ENCODE measurements at regions not wholly inside any gene's neighbourhood (a gene's known extent, or its start where the extent isn't known, plus 50 kb on each side); places are given as distances from the start of the nearest gene placed in this dataset.

GRCh38 chr10:20446561-20447193 is 450.4 kb downstream of the NEBL start:
- TF ChIP-seq, protein P1, sequence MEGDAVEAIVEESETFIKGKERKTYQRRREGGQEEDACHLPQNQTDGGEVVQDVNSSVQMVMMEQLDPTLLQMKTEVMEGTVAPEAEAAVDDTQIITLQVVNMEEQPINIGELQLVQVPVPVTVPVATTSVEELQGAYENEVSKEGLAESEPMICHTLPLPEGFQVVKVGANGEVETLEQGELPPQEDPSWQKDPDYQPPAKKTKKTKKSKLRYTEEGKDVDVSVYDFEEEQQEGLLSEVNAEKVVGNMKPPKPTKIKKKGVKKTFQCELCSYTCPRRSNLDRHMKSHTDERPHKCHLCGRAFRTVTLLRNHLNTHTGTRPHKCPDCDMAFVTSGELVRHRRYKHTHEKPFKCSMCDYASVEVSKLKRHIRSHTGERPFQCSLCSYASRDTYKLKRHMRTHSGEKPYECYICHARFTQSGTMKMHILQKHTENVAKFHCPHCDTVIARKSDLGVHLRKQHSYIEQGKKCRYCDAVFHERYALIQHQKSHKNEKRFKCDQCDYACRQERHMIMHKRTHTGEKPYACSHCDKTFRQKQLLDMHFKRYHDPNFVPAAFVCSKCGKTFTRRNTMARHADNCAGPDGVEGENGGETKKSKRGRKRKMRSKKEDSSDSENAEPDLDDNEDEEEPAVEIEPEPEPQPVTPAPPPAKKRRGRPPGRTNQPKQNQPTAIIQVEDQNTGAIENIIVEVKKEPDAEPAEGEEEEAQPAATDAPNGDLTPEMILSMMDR (IDR thresholded peaks at IDR 0.05; ENCODE audit: unreplicated experiment) = no peak
- Mint-ChIP-seq H3K9me3 (ENCODE audit: unreplicated experiment) (no peaks in the 10 kb centered on the region), H3K27ac (ENCODE audit: unreplicated experiment) (no peak overlapping the region), H3K36me3 (ENCODE audit: low read depth, unreplicated experiment) (no peaks in the 10 kb centered on the region), H3K4me1 (ENCODE audit: unreplicated experiment) (no peaks in the 10 kb centered on the region), H3K27me3 (ENCODE audit: unreplicated experiment) (no peaks in the 10 kb centered on the region), H3K4me3 (ENCODE audit: unreplicated experiment) (no peak overlapping the region)
- DNase-seq (ENCODE audit: low spot score) = no peak

DNA sequence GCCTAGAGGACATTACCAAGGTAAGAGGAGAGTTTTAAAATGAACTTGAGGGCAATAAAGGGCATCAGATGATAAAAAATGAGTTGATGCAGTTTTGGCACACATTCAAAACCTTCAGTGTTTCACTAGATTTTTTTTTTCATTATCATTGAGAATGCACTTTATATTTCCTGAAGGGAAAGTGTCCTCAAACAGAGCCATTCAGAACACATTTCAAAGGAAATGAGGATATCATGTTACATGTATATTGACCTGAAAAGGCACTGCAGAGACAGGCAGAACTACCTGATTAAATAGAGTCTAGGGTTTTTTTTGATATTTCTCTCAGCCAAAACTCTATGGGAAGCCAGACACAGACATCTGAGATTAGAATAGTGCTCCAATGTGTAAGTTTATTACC is 454.0 kb downstream of the NEBL start:
- no peak for DNase-seq (ENCODE audit: low spot score)
- TF ChIP-seq, protein P1 (IDR thresholded peaks at IDR 0.05; ENCODE audit: unreplicated experiment) = no peak
- H3K36me3 Mint-ChIP-seq (ENCODE audit: low read depth, unreplicated experiment) = no peaks in the 10 kb centered on the region
- no peaks in the 10 kb centered on the region for H3K27me3 Mint-ChIP-seq (ENCODE audit: unreplicated experiment)
- no peak overlapping the region for H3K27ac Mint-ChIP-seq (ENCODE audit: unreplicated experiment)
- no peaks in the 10 kb centered on the region for H3K4me1 Mint-ChIP-seq (ENCODE audit: unreplicated experiment)
- H3K4me3 Mint-ChIP-seq (ENCODE audit: unreplicated experiment) = no peak overlapping the region
- H3K9me3 Mint-ChIP-seq (ENCODE audit: unreplicated experiment) = peaks cover 12% of the 10 kb centered on the region

DNA sequence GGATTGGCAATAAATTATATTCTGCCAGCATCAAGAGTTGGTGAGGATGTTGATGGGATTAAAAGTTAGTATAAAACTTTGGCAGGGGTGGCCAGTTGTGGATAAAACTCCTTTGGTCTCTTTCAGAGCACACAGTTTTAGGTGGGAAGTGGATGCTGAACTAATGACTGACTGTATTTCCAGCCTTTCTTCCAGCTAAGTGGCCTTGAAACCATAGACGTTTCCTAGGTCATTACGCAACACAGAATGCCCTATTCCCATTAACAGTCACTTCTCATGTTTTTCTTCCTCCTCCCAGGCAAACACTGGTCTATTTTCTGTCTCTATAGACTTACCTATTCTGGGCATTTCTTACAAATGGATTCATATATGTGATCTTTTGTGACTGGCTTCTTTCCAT is 467.4 kb downstream of the NEBL start:
- H3K36me3 Mint-ChIP-seq (ENCODE audit: low read depth, unreplicated experiment) = no peaks in the 10 kb centered on the region
- TF ChIP-seq, protein P1 (IDR thresholded peaks at IDR 0.05; ENCODE audit: unreplicated experiment) = no peak
- no peak overlapping the region for H3K27ac Mint-ChIP-seq (ENCODE audit: unreplicated experiment)
- H3K27me3 Mint-ChIP-seq (ENCODE audit: unreplicated experiment) = no peaks in the 10 kb centered on the region
- H3K9me3 Mint-ChIP-seq (ENCODE audit: unreplicated experiment) = peaks cover 6% of the 10 kb centered on the region
- DNase-seq (ENCODE audit: low spot score) = no peak
- H3K4me1 Mint-ChIP-seq (ENCODE audit: unreplicated experiment) = no peaks in the 10 kb centered on the region
- H3K4me3 Mint-ChIP-seq (ENCODE audit: unreplicated experiment) = no peak overlapping the region

DNA sequence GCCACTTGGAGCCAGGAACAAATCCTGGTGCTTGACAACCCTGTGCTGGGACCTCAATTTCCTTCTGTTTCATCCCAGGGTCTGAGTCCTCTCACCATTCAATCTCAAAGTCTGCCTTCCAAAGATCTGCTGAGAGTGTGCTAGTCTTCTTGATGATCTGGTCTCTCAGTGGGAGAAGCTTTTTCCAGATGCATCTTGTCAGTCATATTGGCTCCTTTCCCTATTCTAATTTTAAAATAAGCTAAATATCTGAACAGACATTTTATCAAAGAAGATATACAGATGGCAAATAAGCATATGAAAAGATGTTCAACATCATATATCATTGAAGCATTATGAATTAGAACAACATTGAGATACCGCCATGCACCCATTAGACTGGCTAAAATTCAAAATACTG is 469.3 kb downstream of the NEBL start:
- Mint-ChIP-seq H3K4me1 (ENCODE audit: unreplicated experiment) (no peaks in the 10 kb centered on the region), H3K9me3 (ENCODE audit: unreplicated experiment) (peaks cover 6% of the 10 kb centered on the region), H3K4me3 (ENCODE audit: unreplicated experiment) (no peak overlapping the region), H3K36me3 (ENCODE audit: low read depth, unreplicated experiment) (no peaks in the 10 kb centered on the region), H3K27me3 (ENCODE audit: unreplicated experiment) (no peaks in the 10 kb centered on the region), H3K27ac (ENCODE audit: unreplicated experiment) (no peak overlapping the region)
- DNase-seq (ENCODE audit: low spot score) = no peak
- TF ChIP-seq, protein P1 (IDR thresholded peaks at IDR 0.05; ENCODE audit: unreplicated experiment) = no peak

GRCh38 chr10:20418286-20418685 is 478.8 kb downstream of the NEBL start:
- Mint-ChIP-seq H3K4me1 (ENCODE audit: unreplicated experiment) (no peaks in the 10 kb centered on the region), H3K9me3 (ENCODE audit: unreplicated experiment) (no peaks in the 10 kb centered on the region), H3K27ac (ENCODE audit: unreplicated experiment) (no peak overlapping the region), H3K36me3 (ENCODE audit: low read depth, unreplicated experiment) (no peaks in the 10 kb centered on the region), H3K27me3 (ENCODE audit: unreplicated experiment) (no peaks in the 10 kb centered on the region), H3K4me3 (ENCODE audit: unreplicated experiment) (no peak overlapping the region)
- TF ChIP-seq, protein P1 (IDR thresholded peaks at IDR 0.05; ENCODE audit: unreplicated experiment) = no peak
- no peak for DNase-seq (ENCODE audit: low spot score)

Data from endothelial cell (in vitro differentiated cells).